Stimulated activated memory B cell treated with anti-CD40 and anti-IgM and Interleukin-4, amounts not matched to agents 10 μg/mL and 1 μg/mL and 100 μg/mL, for 72 hours (primary cell): ENCODE measurements at regions not wholly inside any gene's neighbourhood (a gene's known extent, or its start where the extent isn't known, plus 50 kb on each side); places are given as distances from the start of the nearest gene placed in this dataset.
"Not testable (repeated sequence)": the region's sequence is repeated elsewhere in the genome, so short reads cannot be mapped to it uniquely, and the experiment has no call there.

ENCODE experiments used
- ATAC-seq: fragments of 150-1000 bp; cut with Tn5 transposase; 2 replicates; pipeline ENCODE4 v1.10.0; 2021
- H3K27ac Mint-ChIP-seq: one replicate; pipeline ENCODE4 v1.8.0; 2022; ENCODE audit warnings: mild to moderate bottlenecking, mixed read lengths
- H3K27me3 Mint-ChIP-seq: one replicate; pipeline ENCODE4 v1.8.0; 2022; ENCODE audit warnings: mixed read lengths
- H3K36me3 Mint-ChIP-seq: one replicate; pipeline ENCODE4 v1.8.0; 2022; ENCODE audit warnings: mixed read lengths
- H3K4me1 Mint-ChIP-seq: one replicate; pipeline ENCODE4 v1.8.0; 2022; ENCODE audit warnings: mixed read lengths
- H3K4me3 Mint-ChIP-seq: one replicate; pipeline ENCODE4 v1.8.0; 2022; ENCODE audit warnings: mild to moderate bottlenecking, moderate library complexity, mixed read lengths
- H3K9me3 Mint-ChIP-seq: one replicate; pipeline ENCODE4 v1.8.0; 2022; ENCODE audit warnings: mixed read lengths

GRCh38 chr6:140684776-140685550 is 1310.5 kb upstream of the CITED2 start:
- Mint-ChIP-seq H3K9me3 (no peaks in the 10 kb centered on the region), H3K27ac (no peak overlapping the region), H3K27me3 (no peaks in the 10 kb centered on the region), H3K4me3 (no peak overlapping the region), H3K36me3 (no peaks in the 10 kb centered on the region), H3K4me1 (no peaks in the 10 kb centered on the region)
- no peak for ATAC-seq

DNA sequence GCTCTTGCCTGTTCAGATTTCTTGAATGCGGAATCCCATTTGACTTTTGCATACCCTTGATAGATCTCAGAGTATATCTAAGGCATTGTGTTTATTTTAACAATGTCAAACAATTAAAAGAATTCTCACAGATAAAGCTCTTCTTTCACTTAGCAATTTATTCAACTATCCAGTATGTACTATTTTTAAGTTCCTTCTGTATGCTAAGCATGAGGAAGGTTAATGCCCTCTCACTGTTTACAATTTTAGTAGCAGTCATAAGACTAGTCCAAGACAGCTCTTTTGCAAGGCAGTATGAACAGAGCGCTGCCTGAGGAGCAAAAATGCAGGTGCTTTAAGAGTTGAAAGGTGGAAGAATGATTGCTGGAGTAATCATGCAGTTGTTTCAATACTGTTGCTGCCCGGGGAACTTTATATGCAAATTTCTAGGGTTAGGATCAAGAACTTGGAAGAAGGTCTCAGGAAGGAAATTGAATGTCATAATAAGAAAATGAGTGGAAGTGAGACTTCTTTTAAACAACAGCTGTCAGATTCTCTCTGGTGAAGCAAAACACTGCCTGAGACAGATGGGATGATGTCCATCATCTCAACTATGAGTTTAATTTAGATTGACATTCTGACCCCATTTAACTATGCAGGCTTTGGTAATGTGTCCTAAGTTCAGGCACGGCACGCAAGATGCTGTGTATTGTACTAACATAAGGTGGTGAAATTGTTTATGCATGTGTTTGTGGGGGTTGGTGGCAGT is 1303.5 kb upstream of the CITED2 start:
- Mint-ChIP-seq H3K9me3 (no peaks in the 10 kb centered on the region), H3K27ac (no peak overlapping the region), H3K36me3 (no peaks in the 10 kb centered on the region), H3K4me3 (no peak overlapping the region), H3K4me1 (no peaks in the 10 kb centered on the region), H3K27me3 (no peaks in the 10 kb centered on the region)
- no peak for ATAC-seq

DNA sequence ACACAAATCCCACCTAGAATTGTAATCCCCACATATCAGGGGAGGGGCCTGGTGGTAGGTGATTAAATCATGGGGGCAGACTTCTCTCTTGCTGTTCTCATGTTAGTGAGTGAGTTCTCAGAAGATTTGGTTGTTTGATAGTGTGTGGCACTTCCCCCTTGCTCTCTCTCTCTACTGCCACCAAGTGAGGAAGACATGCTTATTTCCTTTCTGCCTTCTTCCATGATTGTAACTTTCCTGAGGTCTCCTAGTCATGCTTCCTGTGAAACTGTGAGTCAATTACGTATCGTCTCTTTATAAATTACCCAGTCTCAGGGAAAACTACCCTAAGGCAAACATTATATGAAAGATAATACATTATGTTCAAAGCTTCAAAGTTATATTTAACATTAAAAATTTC is 1297.5 kb upstream of the CITED2 start:
- no peaks in the 10 kb centered on the region for H3K9me3 Mint-ChIP-seq
- ATAC-seq: no peak
- no peaks in the 10 kb centered on the region for H3K27me3 Mint-ChIP-seq
- no peaks in the 10 kb centered on the region for H3K36me3 Mint-ChIP-seq
- H3K4me1 Mint-ChIP-seq: no peaks in the 10 kb centered on the region
- no peak overlapping the region for H3K27ac Mint-ChIP-seq
- H3K4me3 Mint-ChIP-seq: no peak overlapping the region

- Mint-ChIP-seq H3K36me3 (no peaks in the 10 kb centered on the region), H3K9me3 (no peaks in the 10 kb centered on the region), H3K27ac (no peak overlapping the region), H3K4me1 (no peaks in the 10 kb centered on the region), H3K27me3 (no peaks in the 10 kb centered on the region), H3K4me3 (no peak overlapping the region)
- no peak for ATAC-seq
Measured at GRCh38 chr6:140670021-140670420, 1295.6 kb upstream of the CITED2 start.

DNA sequence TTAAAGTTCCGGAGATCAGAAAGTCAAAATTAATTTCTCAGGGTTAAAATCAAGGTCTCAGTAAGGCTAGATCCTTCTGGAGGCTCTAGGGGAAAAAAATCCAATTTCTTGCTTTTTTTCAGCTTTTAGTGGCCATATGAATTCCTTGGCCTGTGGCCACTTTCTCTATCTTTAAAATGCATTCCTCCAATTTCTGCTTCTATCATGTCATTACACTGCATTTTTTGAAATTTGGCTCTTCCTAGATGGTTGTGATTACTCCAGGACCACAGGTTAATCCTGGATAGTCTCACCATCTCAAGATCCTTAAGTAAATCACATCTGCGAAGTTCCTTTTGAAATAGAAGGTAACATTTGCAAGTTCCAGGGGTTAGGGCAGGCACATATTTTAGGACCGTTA is 1294.9 kb upstream of the CITED2 start:
- Mint-ChIP-seq H3K36me3 (no peaks in the 10 kb centered on the region), H3K9me3 (no peaks in the 10 kb centered on the region), H3K4me1 (no peaks in the 10 kb centered on the region), H3K27ac (no peak overlapping the region), H3K4me3 (no peak overlapping the region), H3K27me3 (no peaks in the 10 kb centered on the region)
- no peak for ATAC-seq

DNA sequence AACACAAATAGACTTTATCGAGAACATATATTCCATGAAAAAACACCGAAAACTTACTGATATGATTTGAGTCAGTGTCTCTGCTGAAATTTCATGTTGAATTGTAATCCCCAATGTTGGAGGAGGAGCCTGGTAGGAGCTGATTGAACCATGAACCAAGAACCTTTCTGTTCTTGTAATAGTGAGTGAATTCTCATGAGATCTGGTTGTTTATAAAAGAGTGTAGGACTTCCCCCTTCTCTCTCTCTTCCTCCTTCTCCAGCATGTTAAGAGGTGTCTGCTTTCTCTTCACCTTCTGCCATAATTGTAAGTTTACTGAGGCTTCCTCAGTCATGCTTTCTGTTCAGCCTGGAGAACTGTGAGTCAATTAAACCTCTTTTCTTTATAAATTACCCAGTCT is 1289.3 kb upstream of the CITED2 start:
- peak; percentile 78 for ATAC-seq
- peaks cover 14% of the 10 kb centered on the region for H3K4me1 Mint-ChIP-seq
- H3K27ac Mint-ChIP-seq: no peak overlapping the region
- H3K4me3 Mint-ChIP-seq: no peak overlapping the region
- H3K36me3 Mint-ChIP-seq: no peaks in the 10 kb centered on the region
- H3K27me3 Mint-ChIP-seq: no peaks in the 10 kb centered on the region
- no peaks in the 10 kb centered on the region for H3K9me3 Mint-ChIP-seq

- no peak for ATAC-seq
Measured at GRCh38 chr6:140663094-140663493, 1288.6 kb upstream of the CITED2 start.

DNA sequence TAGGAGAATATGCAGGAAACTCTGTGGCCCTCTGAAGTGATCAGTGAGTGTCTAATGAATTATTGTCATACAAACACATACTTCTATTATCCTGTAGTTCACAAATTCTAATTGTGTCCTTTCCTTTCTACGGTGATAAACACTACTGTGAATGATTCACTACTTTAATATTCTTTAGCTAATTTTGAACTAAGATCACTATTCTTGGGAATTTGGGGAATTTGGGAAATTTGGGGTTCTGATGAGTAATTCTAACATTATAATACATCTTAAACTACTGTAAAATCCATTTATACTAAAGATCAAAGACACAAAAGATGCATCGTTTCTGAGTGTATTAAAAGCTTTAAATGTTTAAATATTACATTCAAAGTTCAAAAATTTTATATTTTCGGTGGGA is 1287.2 kb upstream of the CITED2 start:
- Mint-ChIP-seq H3K27ac (no peak overlapping the region), H3K9me3 (no peaks in the 10 kb centered on the region), H3K4me1 (peaks cover 14% of the 10 kb centered on the region), H3K27me3 (no peaks in the 10 kb centered on the region), H3K36me3 (no peaks in the 10 kb centered on the region), H3K4me3 (no peak overlapping the region)
- ATAC-seq: no peak

More at GRCh38 chr6:140663094-140663493, 1288.6 kb upstream of the CITED2 start:
- Mint-ChIP-seq H3K4me1 (peaks cover 14% of the 10 kb centered on the region), H3K27ac (no peak overlapping the region), H3K36me3 (no peaks in the 10 kb centered on the region), H3K27me3 (no peaks in the 10 kb centered on the region), H3K4me3 (no peak overlapping the region), H3K9me3 (no peaks in the 10 kb centered on the region)

DNA sequence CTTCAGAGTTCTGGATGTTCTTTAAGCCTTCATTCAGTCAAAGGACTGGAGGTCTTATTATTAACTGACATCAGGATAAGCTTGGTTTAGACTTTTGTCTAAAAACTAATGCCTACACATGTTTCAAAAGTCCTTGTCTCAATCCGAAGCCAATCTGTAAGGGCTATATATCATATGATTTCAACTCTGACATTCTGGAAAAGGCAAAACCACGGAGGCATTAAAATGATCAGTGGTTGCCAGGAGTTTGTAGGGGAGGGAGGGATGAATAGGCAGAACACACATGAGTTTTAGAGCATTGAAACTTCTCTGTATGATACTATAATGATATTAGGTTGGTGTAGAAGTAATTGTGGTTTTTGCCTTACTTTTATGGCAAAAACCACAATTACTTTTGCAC is 1285.8 kb upstream of the CITED2 start:
- Mint-ChIP-seq H3K27ac (no peak overlapping the region), H3K9me3 (no peaks in the 10 kb centered on the region), H3K27me3 (no peaks in the 10 kb centered on the region), H3K36me3 (no peaks in the 10 kb centered on the region), H3K4me3 (no peak overlapping the region), H3K4me1 (peaks cover 14% of the 10 kb centered on the region)
- ATAC-seq: no peak

DNA sequence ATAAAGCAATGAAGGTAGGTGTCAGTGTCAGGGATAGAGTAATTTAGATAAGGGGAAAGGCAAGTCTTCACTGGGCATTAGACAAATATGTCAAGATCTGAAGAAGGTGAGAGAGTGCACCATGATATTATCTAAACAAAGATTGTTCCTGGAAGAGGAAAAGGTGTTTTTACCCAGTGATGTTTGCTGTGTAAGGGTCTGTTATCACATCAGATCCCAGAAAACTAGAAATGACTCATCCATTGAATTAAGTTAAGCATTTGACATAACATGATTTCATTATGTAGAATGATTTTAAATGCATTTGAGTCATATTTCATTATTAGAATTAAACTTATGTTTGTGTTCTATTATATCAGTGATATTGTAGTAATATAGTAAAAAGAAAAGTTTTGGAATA is 1279.5 kb upstream of the CITED2 start:
- no peaks in the 10 kb centered on the region for H3K9me3 Mint-ChIP-seq
- H3K27ac Mint-ChIP-seq: no peak overlapping the region
- H3K4me3 Mint-ChIP-seq: no peak overlapping the region
- H3K4me1 Mint-ChIP-seq: no peaks in the 10 kb centered on the region
- ATAC-seq: no peak
- H3K27me3 Mint-ChIP-seq: no peaks in the 10 kb centered on the region
- H3K36me3 Mint-ChIP-seq: no peaks in the 10 kb centered on the region

DNA sequence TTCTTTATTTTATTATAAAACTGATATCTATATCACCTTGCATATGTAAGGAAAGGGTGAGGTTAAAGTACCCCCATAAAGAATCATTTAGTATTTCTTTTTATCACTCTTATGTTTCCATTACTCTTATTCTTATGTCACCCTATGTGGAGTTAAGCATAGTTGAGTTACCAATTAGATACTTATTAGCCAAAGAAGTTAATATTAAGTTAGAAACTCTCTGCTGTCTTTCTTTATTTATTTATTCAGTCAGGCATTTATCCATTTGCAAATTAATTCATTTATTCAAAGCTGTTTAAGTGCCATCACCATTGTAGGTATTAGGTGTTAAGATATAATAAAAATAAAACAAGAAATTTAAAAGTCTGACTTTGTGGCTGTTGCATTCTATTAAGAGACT is 1279.1 kb upstream of the CITED2 start:
- ATAC-seq: no peak
- H3K9me3 Mint-ChIP-seq: no peaks in the 10 kb centered on the region
- no peaks in the 10 kb centered on the region for H3K4me1 Mint-ChIP-seq
- H3K36me3 Mint-ChIP-seq: no peaks in the 10 kb centered on the region
- H3K27me3 Mint-ChIP-seq: no peaks in the 10 kb centered on the region
- no peak overlapping the region for H3K27ac Mint-ChIP-seq
- no peak overlapping the region for H3K4me3 Mint-ChIP-seq

GRCh38 chr6:140649502-140649901 is 1275.1 kb upstream of the CITED2 start:
- not testable (repeated sequence) for H3K9me3 Mint-ChIP-seq, ATAC-seq, H3K4me3 Mint-ChIP-seq

GRCh38 chr6:140647322-140647721 is 1272.9 kb upstream of the CITED2 start:
- H3K4me3 Mint-ChIP-seq, H3K9me3 Mint-ChIP-seq: not testable (repeated sequence)

More at GRCh38 chr6:140649502-140649901, 1275.1 kb upstream of the CITED2 start:
- H3K4me1 Mint-ChIP-seq, H3K27me3 Mint-ChIP-seq, H3K36me3 Mint-ChIP-seq, H3K27ac Mint-ChIP-seq: not testable (repeated sequence)

DNA sequence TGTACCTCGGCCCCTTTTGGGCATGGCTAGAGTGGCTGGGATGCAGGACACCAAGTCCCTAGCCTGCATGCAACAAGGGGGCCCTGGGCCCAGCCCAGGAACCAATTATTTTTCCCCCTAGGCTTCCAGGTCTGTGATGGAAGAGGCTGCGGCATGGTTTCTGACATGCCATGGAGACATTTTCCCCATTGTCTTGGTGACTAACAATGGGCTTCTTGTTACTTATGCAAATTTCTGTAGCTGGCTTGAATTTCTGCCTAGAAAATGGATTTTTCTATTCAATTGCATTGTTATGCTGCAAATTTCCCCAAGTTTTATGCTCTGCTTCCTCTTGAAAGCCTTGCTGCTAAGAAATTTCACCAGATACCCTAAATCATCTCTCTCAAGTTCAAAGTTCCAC is 1269.6 kb upstream of the CITED2 start:
- Mint-ChIP-seq H3K4me1 (no peaks in the 10 kb centered on the region), H3K27ac (no peak overlapping the region), H3K27me3 (no peaks in the 10 kb centered on the region), H3K9me3 (peaks cover 10% of the 10 kb centered on the region), H3K36me3 (peaks cover 6% of the 10 kb centered on the region), H3K4me3 (no peak overlapping the region)
- no peak for ATAC-seq

More at GRCh38 chr6:140647322-140647721, 1272.9 kb upstream of the CITED2 start:
- not testable (repeated sequence) for H3K36me3 Mint-ChIP-seq, H3K4me1 Mint-ChIP-seq, H3K27me3 Mint-ChIP-seq, ATAC-seq, H3K27ac Mint-ChIP-seq

GRCh38 chr6:140641412-140641811 is 1267.0 kb upstream of the CITED2 start:
- H3K4me1 Mint-ChIP-seq: peaks cover 2% of the 10 kb centered on the region
- H3K4me3 Mint-ChIP-seq: no peak overlapping the region
- peak; percentile 54 for ATAC-seq
- H3K36me3 Mint-ChIP-seq: no peaks in the 10 kb centered on the region
- no peak overlapping the region for H3K27ac Mint-ChIP-seq
- H3K9me3 Mint-ChIP-seq: peaks cover 3% of the 10 kb centered on the region
- no peaks in the 10 kb centered on the region for H3K27me3 Mint-ChIP-seq

DNA sequence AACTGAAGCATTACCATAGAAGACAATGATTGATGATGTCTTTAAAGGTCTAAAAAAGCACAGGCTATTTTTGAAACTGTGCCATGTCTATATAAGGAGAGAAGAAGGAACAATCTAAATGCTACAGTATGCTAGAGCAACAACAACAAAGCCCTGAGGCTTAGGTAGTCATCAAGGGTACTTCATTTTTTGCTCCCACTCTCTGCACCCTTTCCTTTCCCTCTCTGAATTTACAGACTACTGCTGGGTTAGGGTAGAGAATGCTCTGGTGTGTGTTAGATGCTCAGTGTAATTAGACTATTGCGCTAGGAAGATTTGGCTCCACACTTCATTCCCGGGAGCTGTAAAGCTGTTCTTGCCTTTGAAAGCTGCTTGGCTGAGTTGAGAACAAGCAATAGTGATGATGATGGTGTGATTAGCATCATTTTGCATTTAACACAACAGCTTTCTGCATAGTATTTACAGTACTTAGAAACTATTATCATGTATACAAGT is 1262.5 kb upstream of the CITED2 start:
- Mint-ChIP-seq H3K27ac (no peak overlapping the region), H3K9me3 (peaks cover 7% of the 10 kb centered on the region), H3K4me1 (peaks cover 19% of the 10 kb centered on the region), H3K36me3 (no peaks in the 10 kb centered on the region), H3K4me3 (no peak overlapping the region), H3K27me3 (no peaks in the 10 kb centered on the region)
- ATAC-seq: no peak
